ENCODE measurements at regions not wholly inside any gene's neighbourhood (a gene's known extent, or its start where the extent isn't known, plus 50 kb on each side); places are given as distances from the start of the nearest gene placed in this dataset.

DNA sequence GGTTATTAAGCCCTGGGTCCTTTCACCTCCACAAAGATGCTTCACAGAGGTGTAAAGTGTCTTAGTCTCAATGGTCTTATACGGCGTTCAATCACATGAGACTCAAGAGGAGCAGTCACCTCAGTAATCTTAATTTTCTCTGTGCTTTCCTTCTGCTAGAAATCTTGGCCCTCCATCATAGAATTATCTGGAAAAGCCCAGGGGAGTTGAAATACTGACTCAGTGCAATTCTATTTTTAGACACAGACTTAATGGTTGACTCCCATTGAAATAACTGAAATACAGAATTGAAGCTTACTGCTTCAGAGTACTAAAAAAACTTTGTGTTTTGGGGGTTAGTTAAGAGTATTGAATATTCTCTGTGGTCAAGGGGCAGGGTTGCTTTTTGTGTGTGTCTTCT is 94.5 kb upstream of the IL15 start:
- TF ChIP-seq, protein P1, sequence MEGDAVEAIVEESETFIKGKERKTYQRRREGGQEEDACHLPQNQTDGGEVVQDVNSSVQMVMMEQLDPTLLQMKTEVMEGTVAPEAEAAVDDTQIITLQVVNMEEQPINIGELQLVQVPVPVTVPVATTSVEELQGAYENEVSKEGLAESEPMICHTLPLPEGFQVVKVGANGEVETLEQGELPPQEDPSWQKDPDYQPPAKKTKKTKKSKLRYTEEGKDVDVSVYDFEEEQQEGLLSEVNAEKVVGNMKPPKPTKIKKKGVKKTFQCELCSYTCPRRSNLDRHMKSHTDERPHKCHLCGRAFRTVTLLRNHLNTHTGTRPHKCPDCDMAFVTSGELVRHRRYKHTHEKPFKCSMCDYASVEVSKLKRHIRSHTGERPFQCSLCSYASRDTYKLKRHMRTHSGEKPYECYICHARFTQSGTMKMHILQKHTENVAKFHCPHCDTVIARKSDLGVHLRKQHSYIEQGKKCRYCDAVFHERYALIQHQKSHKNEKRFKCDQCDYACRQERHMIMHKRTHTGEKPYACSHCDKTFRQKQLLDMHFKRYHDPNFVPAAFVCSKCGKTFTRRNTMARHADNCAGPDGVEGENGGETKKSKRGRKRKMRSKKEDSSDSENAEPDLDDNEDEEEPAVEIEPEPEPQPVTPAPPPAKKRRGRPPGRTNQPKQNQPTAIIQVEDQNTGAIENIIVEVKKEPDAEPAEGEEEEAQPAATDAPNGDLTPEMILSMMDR (conservative IDR thresholded peaks at IDR 0.05; ENCODE audit: low read depth, low read length), result no peak
- TF ChIP-seq EZH2 (IDR thresholded peaks at IDR 0.05; ENCODE audit: borderline replicate concordance, low read depth, low read length, poor library complexity, severe bottlenecking), result no peak

Measured in A673 (cell line).